K562 (cell line): ENCODE measurements at regions not wholly inside any gene's neighbourhood (a gene's known extent, or its start where the extent isn't known, plus 50 kb on each side); places are given as distances from the start of the nearest gene placed in this dataset.
A peak's percentile ranks its signal among the peaks of the same experiment; 100 is the strongest.

Source experiments
- DMBX1 ChIP-seq: fragments of 250-450 bp; sonication (Bioruptor Pico); IDR thresholded peaks from 2 replicates; pipeline ENCODE4 v1.8.0; 2022; ENCODE audit warnings: inconsistent platforms, mild to moderate bottlenecking, moderate library complexity, borderline replicate concordance
- ETV5 ChIP-seq: sonication (generic); formaldehyde crosslinking; IDR thresholded peaks from 2 replicates; pipeline ENCODE4 v1.4.0; 2020; ENCODE audit warnings: low read depth, mild to moderate bottlenecking, missing genetic modification reagents
- FOXA1 ChIP-seq: fragments of 450-650 bp; IDR thresholded peaks from 2 replicates; pipeline ENCODE4 v1.6.1; 2016; ENCODE audit warnings: mild to moderate bottlenecking, borderline replicate concordance
- HLTF ChIP-seq: fragments of 450-650 bp; IDR thresholded peaks from 2 replicates; pipeline ENCODE4 v1.6.1; 2016
- KDM4B ChIP-seq, 2 experiments: fragments of 450-650 bp in 1 of 2; sonication (generic) in 1 of 2; IDR thresholded peaks; 2 replicates each; pipeline ENCODE4 v1.6.1; 2016 to 2017; ENCODE audit warnings: borderline replicate concordance in 2 of 2, antibody characterized with exemption in 1 of 2, low read depth in 1 of 2, mild to moderate bottlenecking in 1 of 2
- KLF10 ChIP-seq: fragments of 250-450 bp; sonication (Bioruptor Pico); IDR thresholded peaks from 2 replicates; pipeline ENCODE4 v1.6.1; 2021; ENCODE audit warnings: matching md5 sums
- MAFF ChIP-seq: IDR thresholded peaks from 2 replicates; pipeline ENCODE4 v1.6.1; 2012; ENCODE audit warnings: low read length, improper control_type of control experiment
- MEF2D ChIP-seq: conservative IDR thresholded peaks from 2 replicates; pipeline ENCODE4 v1.6.1; 2016; ENCODE audit warnings: low read depth, missing genetic modification characterization, missing compliant biosample characterization
- MYNN ChIP-seq, 2 experiments: sonication (generic); formaldehyde crosslinking in 1 of 2; IDR thresholded peaks; 2 replicates each; pipeline versions ENCODE4 v1.5.0 to v1.6.1; 2016 to 2020; ENCODE audit warnings: antibody characterized with exemption in 1 of 2, missing genetic modification reagents in 1 of 2
- NFE2L1 ChIP-seq: fragments of 450-650 bp; IDR thresholded peaks from 2 replicates; pipeline ENCODE4 v1.6.1; 2016; ENCODE audit warnings: missing genetic modification characterization, low read depth, mild to moderate bottlenecking, missing compliant biosample characterization, moderate library complexity, borderline replicate concordance
- RFX1 ChIP-seq: fragments of 450-650 bp; IDR thresholded peaks from 2 replicates; pipeline ENCODE4 v1.6.1; 2016; ENCODE audit warnings: mild to moderate bottlenecking, moderate library complexity
- SAFB2 ChIP-seq: fragments of 200-400 bp; formaldehyde crosslinking; IDR thresholded peaks from 2 replicates; pipeline ENCODE4 v1.6.1; 2018; ENCODE audit warnings: borderline replicate concordance, low read length, low read depth, moderate library complexity; ENCODE audit not compliant: severe bottlenecking
- SOX6 ChIP-seq: fragments of 450-650 bp; IDR thresholded peaks from 2 replicates; pipeline ENCODE4 v1.6.1; 2014; ENCODE audit warnings: mild to moderate bottlenecking
- TF ChIP-seq, protein P1 (sequence below): fragments of 450-650 bp; IDR thresholded peaks from 2 replicates; pipeline ENCODE4 v1.6.1; 2017; ENCODE audit warnings: mild to moderate bottlenecking, moderate library complexity

DNA sequence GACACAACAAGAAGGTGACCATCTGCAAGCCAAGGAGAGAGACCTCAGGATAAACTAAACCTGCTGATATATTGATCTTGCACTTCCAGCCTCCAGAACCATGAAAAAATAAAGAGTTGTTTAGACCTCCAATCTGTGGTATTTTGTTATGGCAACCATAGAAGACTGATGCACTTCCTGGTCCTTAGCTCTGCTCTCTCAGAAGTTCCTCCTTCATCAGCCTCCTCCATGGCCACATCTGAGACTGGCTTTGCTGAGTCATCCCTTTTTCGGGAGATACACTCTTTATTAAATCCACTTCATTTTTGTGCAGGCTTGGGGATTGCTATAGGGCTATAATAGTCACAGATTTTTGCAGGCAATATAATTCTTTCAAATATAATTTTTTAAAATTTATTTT, 89.6 kb upstream of the ATF7IP start (continued):
- TF ChIP-seq MYNN (IDR thresholded peaks at IDR 0.05) (no peak), MYNN (CRISPR knock-in tag; IDR thresholded peaks at IDR 0.05) (no peak), DMBX1 (no peak), KLF10 (CRISPR knock-in tag) (no peak), KDM4B (IDR thresholded peaks at IDR 0.05; ENCODE audit: borderline replicate concordance in 2 of 2, low read depth in 1 of 2) (no peak), RFX1 (peak; percentile 55; the same call in 1 of the 2 replicates), HLTF (no peak), SAFB2 (no peak), FOXA1 (no peak), MAFF (peak; percentile 97), SOX6 (no peak), MEF2D (no peak), ETV5 (no peak), NFE2L1 (peak; percentile 67; the same call in 1 of the 2 replicates)
- TF ChIP-seq, protein P1, sequence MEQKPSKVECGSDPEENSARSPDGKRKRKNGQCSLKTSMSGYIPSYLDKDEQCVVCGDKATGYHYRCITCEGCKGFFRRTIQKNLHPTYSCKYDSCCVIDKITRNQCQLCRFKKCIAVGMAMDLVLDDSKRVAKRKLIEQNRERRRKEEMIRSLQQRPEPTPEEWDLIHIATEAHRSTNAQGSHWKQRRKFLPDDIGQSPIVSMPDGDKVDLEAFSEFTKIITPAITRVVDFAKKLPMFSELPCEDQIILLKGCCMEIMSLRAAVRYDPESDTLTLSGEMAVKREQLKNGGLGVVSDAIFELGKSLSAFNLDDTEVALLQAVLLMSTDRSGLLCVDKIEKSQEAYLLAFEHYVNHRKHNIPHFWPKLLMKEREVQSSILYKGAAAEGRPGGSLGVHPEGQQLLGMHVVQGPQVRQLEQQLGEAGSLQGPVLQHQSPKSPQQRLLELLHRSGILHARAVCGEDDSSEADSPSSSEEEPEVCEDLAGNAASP = no peak
